ENCODE measurements at regions not wholly inside any gene's neighbourhood (a gene's known extent, or its start where the extent isn't known, plus 50 kb on each side); places are given as distances from the start of the nearest gene placed in this dataset.

DNA sequence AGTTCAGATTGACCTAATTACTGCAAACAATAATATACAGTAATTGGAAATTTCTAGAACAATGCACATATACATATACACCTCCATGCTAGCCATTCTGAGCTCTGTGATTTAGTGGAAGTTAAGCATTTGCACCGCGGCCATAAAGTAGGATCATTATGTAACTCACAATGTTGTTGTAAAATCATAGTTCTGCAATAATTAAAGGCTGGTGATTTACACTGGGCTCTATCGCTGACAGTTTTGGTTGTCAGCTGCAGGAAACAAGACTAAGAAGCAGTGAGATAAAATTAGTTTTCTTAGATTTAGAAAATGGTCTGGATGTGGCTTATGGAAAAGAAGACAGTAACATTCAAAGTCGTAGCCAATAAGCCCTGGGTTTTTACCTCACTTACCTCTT, 776.3 kb downstream of the TMEM121 start:
- TF ChIP-seq CTCF (IDR thresholded peaks at IDR 0.05; ENCODE audit: low read depth, low read length, poor library complexity, severe bottlenecking) (no peak), EZH2phosphoT487 (IDR thresholded peaks at IDR 0.05; ENCODE audit: borderline replicate concordance, low read length) (no peak)

Data from DOHH2 (cell line).